DND-41 (cell line): ENCODE measurements at regions not wholly inside any gene's neighbourhood (a gene's known extent, or its start where the extent isn't known, plus 50 kb on each side); places are given as distances from the start of the nearest gene placed in this dataset.

Source experiments
- ATAC-seq: fragments of 200-7000 bp; cut with Tn5 transposase; 3 replicates; pipeline ENCODE4 v1.9.1; 2021; ENCODE audit warnings: low read depth; ENCODE audit not compliant: insufficient read depth
- DNase-seq: peaks from one replicate; pipeline ENCODE4 v3.0.0-alpha.2; 2020
- H2AFZ ChIP-seq: 2 replicates; pipeline ENCODE4 v1.6.0; 2012; ENCODE audit warnings: low read depth, low read length
- H3K27ac ChIP-seq: 2 replicates; pipeline ENCODE4 v1.5.1; 2012; ENCODE audit warnings: low read length, inconsistent platforms
- H3K27me3 ChIP-seq: fragments of 200-600 bp; sonication (generic); 2 replicates; pipeline ENCODE4 v1.6.0; 2012; ENCODE audit warnings: low read length, mild to moderate bottlenecking, inconsistent platforms; ENCODE audit not compliant: insufficient read depth, poor library complexity
- H3K36me3 ChIP-seq: 2 replicates; pipeline ENCODE4 v1.5.1; 2012; ENCODE audit warnings: low read length, inconsistent platforms; ENCODE audit not compliant: insufficient read depth
- H3K4me1 ChIP-seq: 2 replicates; pipeline ENCODE4 v1.5.1; 2012; ENCODE audit warnings: mild to moderate bottlenecking, low read length; ENCODE audit not compliant: insufficient read depth
- H3K4me2 ChIP-seq: 2 replicates; pipeline ENCODE4 v1.6.0; 2012; ENCODE audit warnings: mild to moderate bottlenecking, moderate library complexity, low read length, inconsistent platforms; ENCODE audit not compliant: insufficient read depth
- H3K4me3 ChIP-seq, 2 experiments: fragments of 200-600 bp in 1 of 2; shearing (Covaris generic) in 1 of 2; 2 replicates each; pipeline ENCODE4 v1.5.1; 2012 to 2016; ENCODE audit warnings: inconsistent platforms in 2 of 2, low read length in 2 of 2, mild to moderate bottlenecking in 2 of 2, low read depth in 1 of 2, moderate library complexity in 1 of 2
- H3K79me2 ChIP-seq: 2 replicates; pipeline ENCODE4 v1.6.0; 2012; ENCODE audit warnings: low read length, inconsistent platforms; ENCODE audit not compliant: insufficient read depth
- H3K9ac ChIP-seq: 2 replicates; pipeline ENCODE4 v1.6.0; 2012; ENCODE audit warnings: low read depth, mild to moderate bottlenecking, inconsistent platforms, low read length, moderate library complexity
- H3K9me3 ChIP-seq: 2 replicates; pipeline ENCODE4 v1.5.1; 2012; ENCODE audit warnings: low read length, moderate library complexity, mild to moderate bottlenecking, inconsistent platforms; ENCODE audit not compliant: insufficient read depth, severe bottlenecking
- H4K20me1 ChIP-seq: 2 replicates; pipeline ENCODE4 v1.6.0; 2012; ENCODE audit warnings: low read length; ENCODE audit not compliant: insufficient read depth
- EZH2 ChIP-seq: IDR thresholded peaks from 3 replicates; pipeline ENCODE4 v1.6.1; 2012; ENCODE audit warnings: borderline replicate concordance, low read depth, mild to moderate bottlenecking, moderate library complexity, low read length, inconsistent platforms; ENCODE audit not compliant: severe bottlenecking
- TF ChIP-seq, protein P1 (sequence below): IDR thresholded peaks from 2 replicates; pipeline ENCODE4 v1.5.1; 2012; ENCODE audit warnings: borderline replicate concordance, low read length, moderate library complexity, mild to moderate bottlenecking; ENCODE audit not compliant: poor library complexity, severe bottlenecking; ENCODE audit errors: extremely low read depth

DNA sequence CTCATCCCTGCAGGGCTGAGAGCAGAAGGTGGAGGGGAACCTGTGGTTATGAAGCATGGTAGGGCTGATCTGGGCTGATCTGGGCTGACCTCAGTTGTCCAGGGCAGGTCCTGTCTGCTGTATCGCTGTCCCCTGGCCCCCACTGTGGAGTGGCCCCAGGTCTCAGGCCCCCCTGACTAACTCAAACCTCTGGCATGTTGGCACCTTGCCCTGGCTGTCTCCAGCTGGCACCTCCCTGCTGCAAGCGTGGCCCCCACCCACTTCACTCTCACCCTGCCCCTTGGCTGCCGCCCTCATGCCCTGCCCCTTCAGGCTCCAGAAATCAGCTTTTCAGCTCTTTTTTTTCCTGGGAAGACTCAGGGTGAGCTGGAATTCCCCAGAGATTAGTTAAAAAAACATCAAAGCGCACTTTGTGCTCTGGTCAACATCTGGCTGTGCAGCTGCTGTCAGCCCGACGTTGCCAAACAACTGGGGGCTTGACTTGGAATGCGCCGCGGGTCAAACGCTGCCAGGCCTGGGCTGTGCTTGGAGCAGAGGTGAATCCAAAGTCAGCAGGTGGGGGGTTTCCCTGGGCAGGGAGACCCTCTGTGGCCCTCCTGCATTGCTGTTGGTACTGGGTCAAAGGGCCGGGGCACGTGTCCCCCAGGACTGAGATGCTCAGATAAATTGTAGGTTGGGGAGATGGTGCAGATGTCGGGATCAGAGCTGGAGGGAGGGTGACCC lies 173.8 kb upstream of the HDAC4 start:
- TF ChIP-seq, protein P1, sequence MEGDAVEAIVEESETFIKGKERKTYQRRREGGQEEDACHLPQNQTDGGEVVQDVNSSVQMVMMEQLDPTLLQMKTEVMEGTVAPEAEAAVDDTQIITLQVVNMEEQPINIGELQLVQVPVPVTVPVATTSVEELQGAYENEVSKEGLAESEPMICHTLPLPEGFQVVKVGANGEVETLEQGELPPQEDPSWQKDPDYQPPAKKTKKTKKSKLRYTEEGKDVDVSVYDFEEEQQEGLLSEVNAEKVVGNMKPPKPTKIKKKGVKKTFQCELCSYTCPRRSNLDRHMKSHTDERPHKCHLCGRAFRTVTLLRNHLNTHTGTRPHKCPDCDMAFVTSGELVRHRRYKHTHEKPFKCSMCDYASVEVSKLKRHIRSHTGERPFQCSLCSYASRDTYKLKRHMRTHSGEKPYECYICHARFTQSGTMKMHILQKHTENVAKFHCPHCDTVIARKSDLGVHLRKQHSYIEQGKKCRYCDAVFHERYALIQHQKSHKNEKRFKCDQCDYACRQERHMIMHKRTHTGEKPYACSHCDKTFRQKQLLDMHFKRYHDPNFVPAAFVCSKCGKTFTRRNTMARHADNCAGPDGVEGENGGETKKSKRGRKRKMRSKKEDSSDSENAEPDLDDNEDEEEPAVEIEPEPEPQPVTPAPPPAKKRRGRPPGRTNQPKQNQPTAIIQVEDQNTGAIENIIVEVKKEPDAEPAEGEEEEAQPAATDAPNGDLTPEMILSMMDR = no peak
- TF ChIP-seq EZH2 = no peak
- DNase-seq = no peak
- no peaks in the 10 kb centered on the region for H3K27me3 ChIP-seq

DNA sequence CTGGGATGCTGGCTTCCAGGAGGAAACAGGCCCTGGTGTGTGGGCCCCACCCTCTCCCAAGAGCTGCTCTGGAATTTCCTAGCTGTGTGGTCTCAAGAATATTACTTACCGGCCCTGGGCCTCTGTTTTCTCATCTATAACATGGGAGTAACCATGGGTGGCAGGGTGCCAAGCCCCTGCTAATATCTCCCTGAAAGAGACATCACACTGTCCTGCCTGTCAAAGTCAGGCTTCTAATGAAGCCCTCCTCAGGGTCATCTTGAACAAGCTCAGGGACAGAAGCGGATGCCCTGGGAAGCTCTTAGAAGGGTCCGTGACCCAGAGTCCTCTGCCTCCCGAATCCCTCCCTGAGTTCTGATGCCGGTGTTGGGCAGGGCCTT lies 173.2 kb upstream of the HDAC4 start:
- Histone ChIP-seq H3K27me3 (no peaks in the 10 kb centered on the region), H3K9ac (no peak overlapping the region), H2AFZ (no peak overlapping the region), H3K4me1 (peaks cover 15% of the 10 kb centered on the region; the same call in 1 of the 2 replicates), H3K79me2 (no peaks in the 10 kb centered on the region), H3K4me3 (no peak overlapping the region), H3K27ac (peak overlapping the region; percentile 21; the same call in 1 of the 2 replicates), H4K20me1 (no peaks in the 10 kb centered on the region), H3K9me3 (no peaks in the 10 kb centered on the region), H3K36me3 (no peaks in the 10 kb centered on the region), H3K4me2 (no peak overlapping the region)
- TF ChIP-seq, protein P1 = no peak
- TF ChIP-seq EZH2 = no peak
- ATAC-seq = no peak
- DNase-seq = no peak

More for the DNA sequence above, 173.8 kb upstream of the HDAC4 start:
- Histone ChIP-seq H4K20me1 (no peaks in the 10 kb centered on the region), H3K79me2 (no peaks in the 10 kb centered on the region), H3K36me3 (no peaks in the 10 kb centered on the region), H3K9ac (no peak overlapping the region), H3K9me3 (no peaks in the 10 kb centered on the region), H3K4me3 (no peak overlapping the region), H3K27ac (peak overlapping the region; percentile 21; the same call in 1 of the 2 replicates), H2AFZ (no peak overlapping the region), H3K4me2 (no peak overlapping the region), H3K4me1 (peaks cover 15% of the 10 kb centered on the region; the same call in 1 of the 2 replicates)
- ATAC-seq = no peak

DNA sequence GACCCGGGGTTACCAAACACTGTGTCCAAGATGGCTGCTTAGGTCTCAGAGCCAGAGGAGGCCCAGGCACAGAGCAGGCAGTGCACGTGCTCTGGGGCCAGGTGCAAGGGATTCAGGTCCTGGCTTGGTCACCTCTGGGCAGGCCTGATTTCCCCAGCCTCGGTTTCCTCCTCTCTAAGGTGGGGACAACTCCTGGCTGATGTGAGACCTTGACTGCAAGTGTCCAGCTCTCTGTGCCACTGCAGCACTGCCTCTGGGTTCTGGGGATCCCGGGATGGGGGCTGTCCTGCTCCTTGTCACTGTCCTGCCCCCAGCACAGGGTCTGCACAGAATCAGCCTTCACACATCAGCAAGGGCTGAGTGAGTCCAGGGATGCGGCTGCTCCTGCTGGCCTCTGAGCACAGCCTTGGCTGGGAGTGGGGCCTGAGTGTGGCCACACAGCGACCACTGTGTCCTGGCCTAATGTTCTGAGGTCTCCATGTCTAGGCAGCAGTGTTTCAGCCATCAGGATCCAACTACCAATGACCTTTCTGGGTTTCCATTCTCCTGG lies 170.2 kb upstream of the HDAC4 start:
- Histone ChIP-seq H4K20me1 (no peaks in the 10 kb centered on the region), H3K4me1 (peaks cover 19% of the 10 kb centered on the region), H3K4me3 (no peak overlapping the region), H3K9me3 (no peaks in the 10 kb centered on the region), H3K36me3 (no peaks in the 10 kb centered on the region), H3K9ac (no peak overlapping the region), H3K4me2 (no peak overlapping the region), H3K27me3 (no peaks in the 10 kb centered on the region), H3K27ac (no peak overlapping the region), H2AFZ (no peak overlapping the region), H3K79me2 (no peaks in the 10 kb centered on the region)
- DNase-seq = no peak
- TF ChIP-seq, protein P1 = no peak
- TF ChIP-seq EZH2 = no peak
- no peak for ATAC-seq
